GM12864 (cell line): ENCODE measurements at regions not wholly inside any gene's neighbourhood (a gene's known extent, or its start where the extent isn't known, plus 50 kb on each side); places are given as distances from the start of the nearest gene placed in this dataset.

ENCODE experiments used
- DNase-seq: peaks from one replicate; pipeline ENCODE4 v3.0.0-alpha.2; 2011; ENCODE audit warnings: low read depth
- H3K4me3 ChIP-seq: 2 replicates; pipeline ENCODE4 v1.5.1; 2011; ENCODE audit warnings: mild to moderate bottlenecking, low read depth, low read length, control low read depth
- CTCF ChIP-seq: IDR thresholded peaks from 2 replicates; pipeline ENCODE4 v1.5.1; 2011; ENCODE audit warnings: low read depth, mild to moderate bottlenecking, moderate library complexity, low read length, control low read depth, inconsistent platforms; ENCODE audit errors: missing control alignments

DNA sequence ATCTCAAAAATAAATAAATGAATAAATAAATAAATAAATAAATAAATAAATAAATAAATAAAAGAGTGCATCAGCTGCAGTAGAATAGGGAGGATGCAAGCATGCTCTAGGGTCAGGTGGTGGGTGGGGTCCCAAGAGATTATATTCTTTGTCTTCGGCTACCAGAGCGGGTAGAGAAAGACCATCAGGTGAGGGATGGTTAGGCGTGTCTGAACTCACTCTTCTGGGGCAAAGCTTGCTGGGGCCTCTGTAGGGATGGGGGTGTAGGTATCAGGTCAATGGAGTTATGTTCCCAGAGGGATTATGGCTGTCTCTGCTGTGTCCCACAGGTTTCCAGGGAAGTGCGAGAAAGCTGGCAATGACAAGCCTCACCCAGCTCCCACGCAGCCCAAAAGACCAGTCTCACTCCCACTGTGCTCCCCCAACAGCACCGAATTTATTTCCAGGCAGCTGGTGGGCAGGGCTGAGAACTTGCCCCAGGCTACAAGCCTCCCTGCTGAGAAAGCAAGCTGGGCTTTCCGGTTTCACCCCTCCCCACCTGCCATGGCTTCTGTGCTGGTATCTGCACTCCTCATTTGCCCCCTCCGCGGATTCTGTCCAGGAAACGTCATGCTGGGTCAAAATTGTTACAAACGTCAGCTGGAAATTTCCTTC, 180.8 kb downstream of the LURAP1L start:
- DNase-seq = no peak
- no peak overlapping the region for H3K4me3 ChIP-seq
- TF ChIP-seq CTCF = no peak

- TF ChIP-seq CTCF = no peak
These were observed 181.4 kb downstream of the LURAP1L start for GRCh38 chr9:12956261-12956660.

DNA sequence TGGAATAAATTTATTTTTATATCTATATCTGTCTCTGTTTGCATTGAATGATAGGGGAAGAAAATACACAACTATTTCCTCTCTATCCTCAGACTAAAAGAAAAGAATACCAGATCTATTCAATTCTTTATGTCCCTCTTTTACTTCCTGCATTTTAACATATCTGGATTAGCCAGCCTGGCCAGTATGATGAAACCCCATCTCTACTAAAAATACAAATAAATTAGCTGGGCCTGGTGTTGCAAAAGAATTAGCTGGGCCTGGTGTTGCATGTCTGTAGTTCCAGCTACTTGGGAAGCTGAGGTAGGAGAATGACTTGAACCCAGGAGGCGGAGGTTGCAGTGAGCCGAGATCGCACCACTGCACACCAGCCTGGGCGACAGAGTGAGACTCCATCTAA, 182.0 kb downstream of the LURAP1L start:
- no peak overlapping the region for H3K4me3 ChIP-seq
- no peak for TF ChIP-seq CTCF
- DNase-seq = no peak

More at GRCh38 chr9:12956261-12956660, 181.4 kb downstream of the LURAP1L start:
- no peak overlapping the region for H3K4me3 ChIP-seq
- DNase-seq = no peak

DNA sequence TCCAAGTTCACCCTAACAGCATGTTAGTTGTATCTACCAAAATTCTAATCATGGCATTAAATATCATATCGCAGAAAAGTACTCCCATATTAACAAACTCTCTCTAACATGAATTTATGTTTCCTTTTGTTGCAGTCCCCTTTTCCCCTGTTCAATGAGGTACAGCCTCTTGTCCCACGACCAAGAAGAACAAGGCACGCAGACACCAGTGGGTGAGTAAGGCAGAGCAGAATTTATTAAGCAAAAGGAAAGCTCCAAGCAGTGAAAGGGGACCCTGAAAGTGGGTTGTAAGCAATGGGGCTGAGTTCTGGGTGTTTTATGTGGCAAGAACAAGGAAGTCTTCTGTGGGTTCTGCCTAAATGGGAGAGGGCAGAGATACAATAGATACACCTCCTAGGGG, 183.5 kb downstream of the LURAP1L start:
- TF ChIP-seq CTCF = no peak
- no peak for DNase-seq

GRCh38 chr9:12958708-12959107, 183.9 kb downstream of the LURAP1L start:
- TF ChIP-seq CTCF = no peak
- H3K4me3 ChIP-seq = no peak overlapping the region
- no peak for DNase-seq

More for the DNA sequence above, 183.5 kb downstream of the LURAP1L start:
- no peak overlapping the region for H3K4me3 ChIP-seq

DNA sequence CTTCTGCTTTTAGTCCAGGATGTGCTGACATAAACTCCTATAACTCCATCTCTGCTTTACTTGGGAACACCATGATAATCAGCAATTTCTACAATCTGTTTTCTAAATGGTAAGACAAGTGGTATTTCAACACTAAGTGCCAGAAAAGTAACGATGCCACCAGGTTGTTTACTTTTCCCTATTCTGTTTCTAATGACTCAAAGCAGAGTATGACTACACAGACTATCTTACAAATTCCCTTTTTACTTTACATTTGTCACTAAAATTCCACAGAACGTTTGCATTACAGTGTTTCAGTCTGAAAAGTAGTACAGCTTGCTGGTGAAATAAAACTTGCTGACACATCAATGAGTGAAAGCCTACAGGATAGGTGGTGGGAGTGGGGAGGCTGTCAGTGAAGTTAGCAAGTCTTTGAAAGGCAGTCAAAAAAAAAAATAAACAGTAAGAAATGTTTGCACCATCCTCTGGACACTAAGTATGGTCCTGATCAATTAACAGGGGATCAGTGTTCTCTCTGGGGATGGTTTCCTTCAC, 186.5 kb downstream of the LURAP1L start:
- no peak for DNase-seq
- H3K4me3 ChIP-seq = no peak overlapping the region
- no peak for TF ChIP-seq CTCF

GRCh38 chr9:12963537-12963936, 188.7 kb downstream of the LURAP1L start:
- no peak for TF ChIP-seq CTCF
- H3K4me3 ChIP-seq = no peak overlapping the region
- DNase-seq = no peak
